Activated B cell treated with CpG ODN at 0.5 μM for 24 hours (primary cell): ENCODE measurements at regions not wholly inside any gene's neighbourhood (a gene's known extent, or its start where the extent isn't known, plus 50 kb on each side); places are given as distances from the start of the nearest gene placed in this dataset.

Experiments used
- ATAC-seq: fragments of 200-7000 bp; cut with Tn5 transposase; one replicate; pipeline ENCODE4 v1.10.0; 2021; ENCODE audit warnings: low read depth, mild to moderate bottlenecking, moderate library complexity
- CTCF ChIA-PET: fragments of 350-600 bp; sonication (Branson Sonifier 250); formaldehyde crosslinking; loops from one replicate; lab custom pipeline; 2021; ENCODE audit warnings: antibody characterized with exemption; lab: Charles Lee
- POLR2A ChIA-PET: fragments of 350-600 bp; sonication (Branson Sonifier 250); formaldehyde crosslinking; loops from one replicate; lab custom pipeline; 2021; ENCODE audit warnings: antibody characterized with exemption; lab: Charles Lee
- DNase-seq: peaks from one replicate; pipeline ENCODE4 v3.0.0; 2022
- H3K27ac Mint-ChIP-seq: one replicate; pipeline ENCODE4 v1.8.0; 2020; ENCODE audit warnings: mixed read lengths
- H3K27me3 Mint-ChIP-seq: one replicate; pipeline ENCODE4 v1.8.0; 2021; ENCODE audit warnings: mixed read lengths
- H3K36me3 Mint-ChIP-seq: one replicate; pipeline ENCODE4 v1.8.0; 2021; ENCODE audit warnings: low read depth, mixed read lengths
- H3K4me1 Mint-ChIP-seq: one replicate; pipeline ENCODE4 v1.8.0; 2021; ENCODE audit warnings: mixed read lengths
- H3K4me3 Mint-ChIP-seq: one replicate; pipeline ENCODE4 v1.8.0; 2020; ENCODE audit warnings: mild to moderate bottlenecking, mixed read lengths
- H3K9me3 Mint-ChIP-seq: one replicate; pipeline ENCODE4 v1.8.0; 2020; ENCODE audit warnings: mixed read lengths
- CTCF ChIP-seq: fragments of 200-600 bp; IDR thresholded peaks from one replicate; pipeline ENCODE4 v1.8.0; 2022; ENCODE audit warnings: antibody characterized with exemption, mild to moderate bottlenecking
- intact Hi-C: fragments of 100-400 bp; cut with micrococcal nuclease; formaldehyde crosslinking; loops from one replicate; pipeline ENCODE4 v1.15.1; 2024

GRCh38 chrX:115939636-115940160, 230.8 kb upstream of the AGTR2 start:
- no peak overlapping the region for H3K27ac Mint-ChIP-seq
- peaks cover 20% of the 10 kb centered on the region for H3K4me1 Mint-ChIP-seq
- ATAC-seq, result no peak
- ChIA-PET POLR2A (no interaction called here), CTCF (no interaction called here)
- H3K36me3 Mint-ChIP-seq, result no peaks in the 10 kb centered on the region
- TF ChIP-seq CTCF, result no peak
- no peaks in the 10 kb centered on the region for H3K27me3 Mint-ChIP-seq
- no peak overlapping the region for H3K4me3 Mint-ChIP-seq
- intact Hi-C loops, result loop anchor here (2.0 kb wide), 1 partner anchor 27 kb away; no protein-coding TSS in a partner anchor
- no peaks in the 10 kb centered on the region for H3K9me3 Mint-ChIP-seq
- no peak for DNase-seq

DNA sequence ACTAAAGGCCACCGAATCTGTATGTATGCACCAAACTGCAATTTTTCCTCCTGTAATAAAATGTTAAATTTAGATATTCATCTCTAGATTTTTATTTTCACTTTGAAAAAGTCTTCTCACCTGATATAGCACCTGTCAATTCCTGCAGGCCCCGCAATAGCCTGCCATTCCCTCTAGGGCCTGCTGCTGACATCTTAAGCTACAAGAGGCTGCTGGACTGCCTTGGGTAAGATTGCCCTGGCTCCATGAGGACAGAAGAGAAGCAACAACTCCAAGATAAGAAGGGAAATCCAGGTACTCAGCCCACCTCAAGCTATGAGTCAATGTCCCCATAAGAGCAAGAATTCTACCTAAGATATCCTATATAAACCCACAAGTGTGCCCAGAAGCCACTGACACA, 230.2 kb upstream of the AGTR2 start:
- intact Hi-C loops, result no loop called here
- peaks cover 20% of the 10 kb centered on the region for H3K4me1 Mint-ChIP-seq
- no peaks in the 10 kb centered on the region for H3K9me3 Mint-ChIP-seq
- ChIA-PET POLR2A (no interaction called here), CTCF (no interaction called here)
- ATAC-seq, result no peak
- no peaks in the 10 kb centered on the region for H3K27me3 Mint-ChIP-seq
- no peaks in the 10 kb centered on the region for H3K36me3 Mint-ChIP-seq
- DNase-seq, result no peak
- no peak for TF ChIP-seq CTCF
- H3K4me3 Mint-ChIP-seq, result no peak overlapping the region
- H3K27ac Mint-ChIP-seq, result no peak overlapping the region

- DNase-seq (no peak), ATAC-seq (peak; percentile 40)
- CTCF ChIA-PET, result no interaction called here
- H3K9me3 Mint-ChIP-seq, result no peaks in the 10 kb centered on the region
- no peaks in the 10 kb centered on the region for H3K27me3 Mint-ChIP-seq
- intact Hi-C loops, result no loop called here
- no peak overlapping the region for H3K4me3 Mint-ChIP-seq
- no peak overlapping the region for H3K27ac Mint-ChIP-seq
- no peaks in the 10 kb centered on the region for H3K36me3 Mint-ChIP-seq
- TF ChIP-seq CTCF, result no peak
- POLR2A ChIA-PET, result no interaction called here
- H3K4me1 Mint-ChIP-seq, result peaks cover 20% of the 10 kb centered on the region
These were observed 229.6 kb upstream of the AGTR2 start for GRCh38 chrX:115940888-115941332.

GRCh38 chrX:115941388-115941787, 229.2 kb upstream of the AGTR2 start:
- Mint-ChIP-seq H3K27ac (no peak overlapping the region), H3K36me3 (no peaks in the 10 kb centered on the region), H3K4me3 (no peak overlapping the region), H3K27me3 (no peaks in the 10 kb centered on the region), H3K4me1 (peaks cover 19% of the 10 kb centered on the region), H3K9me3 (no peaks in the 10 kb centered on the region)
- CTCF ChIA-PET, result no interaction called here
- POLR2A ChIA-PET, result no interaction called here
- intact Hi-C loops, result no loop called here
- no peak for TF ChIP-seq CTCF
- DNase-seq, result no peak
- no peak for ATAC-seq

DNA sequence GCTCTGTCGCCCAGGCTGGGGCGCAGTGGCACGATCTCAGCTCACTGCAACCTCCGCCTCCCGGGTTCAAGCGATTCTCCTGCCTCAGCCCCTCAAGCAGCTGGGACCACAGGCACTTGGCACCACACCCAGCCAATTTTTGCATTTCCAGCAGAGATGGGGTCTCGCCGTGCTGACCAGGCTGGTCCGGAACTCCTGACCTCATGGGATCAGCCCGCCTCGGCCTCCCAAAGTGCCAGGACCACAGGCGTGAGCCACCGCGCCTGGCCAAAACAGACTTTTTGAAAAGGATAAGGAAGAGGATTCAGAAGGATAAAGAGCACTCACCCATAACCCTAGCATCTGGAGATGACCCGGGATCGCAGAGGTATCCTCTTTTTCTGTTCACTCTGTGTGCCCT, 224.5 kb upstream of the AGTR2 start:
- no peak for TF ChIP-seq CTCF
- H3K27ac Mint-ChIP-seq, result no peak overlapping the region
- H3K27me3 Mint-ChIP-seq, result no peaks in the 10 kb centered on the region
- no peaks in the 10 kb centered on the region for H3K9me3 Mint-ChIP-seq
- H3K4me3 Mint-ChIP-seq, result no peak overlapping the region
- DNase-seq (no peak), ATAC-seq (no peak)
- no peaks in the 10 kb centered on the region for H3K36me3 Mint-ChIP-seq
- intact Hi-C loops, result loop anchor here (5.0 kb wide), 2 partner anchors 294 to 614 kb away; no protein-coding TSS in a partner anchor
- POLR2A ChIA-PET, result no interaction called here
- CTCF ChIA-PET, result no interaction called here
- H3K4me1 Mint-ChIP-seq, result no peaks in the 10 kb centered on the region
